ENCODE measurements at regions not wholly inside any gene's neighbourhood (a gene's known extent, or its start where the extent isn't known, plus 50 kb on each side); places are given as distances from the start of the nearest gene placed in this dataset.
A peak's percentile ranks its signal among the peaks of the same experiment; 100 is the strongest.
"Not testable (repeated sequence)": the region's sequence is repeated elsewhere in the genome, so short reads cannot be mapped to it uniquely, and the experiment has no call there.

DNA sequence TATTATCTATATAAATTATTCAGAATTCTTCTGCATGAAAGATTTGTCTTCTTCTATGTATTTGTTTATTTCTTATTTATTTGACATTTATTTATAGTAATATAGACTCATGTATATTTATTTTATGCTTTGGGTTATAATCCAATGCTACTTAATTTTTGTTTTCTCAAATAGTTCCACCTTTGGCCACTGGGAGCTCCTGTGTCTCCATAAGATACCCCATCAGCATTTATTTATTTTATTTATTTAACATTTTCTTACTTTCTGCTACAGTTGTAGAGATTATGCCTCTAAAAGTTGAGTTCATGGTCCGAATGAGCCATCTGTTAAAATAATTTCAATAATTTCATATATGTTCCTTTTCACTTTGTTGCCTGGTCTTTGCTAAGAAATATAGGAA, 289.4 kb downstream of the ADGRL2 start:
- no peak for DNase-seq (ENCODE audit: low read depth in 2 of 2)

DNA sequence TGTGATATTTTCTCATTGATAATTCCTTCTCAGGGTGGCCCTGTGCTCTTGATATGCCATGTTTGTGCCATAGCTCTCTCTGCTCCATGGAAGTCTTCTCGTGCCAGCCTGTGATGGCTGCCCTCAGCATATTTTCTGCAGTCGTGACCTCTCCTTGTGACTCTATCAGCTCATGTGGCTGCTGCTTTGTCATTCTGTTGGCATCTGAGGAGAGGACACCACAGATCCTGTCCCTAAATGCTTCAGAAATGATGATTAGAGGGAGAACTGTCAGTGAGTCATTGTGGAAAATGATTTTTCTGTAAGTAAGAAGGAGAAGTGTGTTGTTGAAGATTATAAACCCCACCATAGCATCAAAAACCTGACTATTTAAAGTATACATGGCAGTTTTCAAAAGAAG, 286.0 kb downstream of the ADGRL2 start:
- DNase-seq (ENCODE audit: low read depth in 2 of 2) = no peak

- no peak for DNase-seq (ENCODE audit: low read depth in 2 of 2)
These were observed 278.9 kb downstream of the ADGRL2 start for GRCh38 chr1:82079607-82080006.

- no peak for DNase-seq (ENCODE audit: low read depth in 2 of 2)
These were observed 272.9 kb downstream of the ADGRL2 start for GRCh38 chr1:82073659-82074058.

DNA sequence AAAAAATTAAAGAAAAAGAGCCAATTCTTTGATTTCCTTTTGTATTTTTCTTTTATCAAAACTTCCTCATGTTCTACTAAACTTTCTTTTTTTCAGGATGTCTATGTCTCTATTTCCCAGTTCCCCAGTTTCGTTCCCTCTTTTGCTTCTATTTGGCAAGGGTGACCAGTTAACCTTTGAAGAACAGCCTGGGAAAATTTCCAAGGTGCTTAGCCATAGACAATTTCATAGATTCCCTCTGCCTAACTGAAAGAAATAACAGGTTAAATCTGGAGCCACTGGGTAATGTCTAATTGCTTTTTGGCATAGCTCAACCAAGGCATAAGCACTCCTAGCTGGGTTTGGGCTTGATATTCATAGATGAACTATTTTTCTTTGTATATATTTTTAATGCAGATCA, 272.3 kb downstream of the ADGRL2 start:
- DNase-seq (ENCODE audit: low read depth in 2 of 2) = no peak

DNA sequence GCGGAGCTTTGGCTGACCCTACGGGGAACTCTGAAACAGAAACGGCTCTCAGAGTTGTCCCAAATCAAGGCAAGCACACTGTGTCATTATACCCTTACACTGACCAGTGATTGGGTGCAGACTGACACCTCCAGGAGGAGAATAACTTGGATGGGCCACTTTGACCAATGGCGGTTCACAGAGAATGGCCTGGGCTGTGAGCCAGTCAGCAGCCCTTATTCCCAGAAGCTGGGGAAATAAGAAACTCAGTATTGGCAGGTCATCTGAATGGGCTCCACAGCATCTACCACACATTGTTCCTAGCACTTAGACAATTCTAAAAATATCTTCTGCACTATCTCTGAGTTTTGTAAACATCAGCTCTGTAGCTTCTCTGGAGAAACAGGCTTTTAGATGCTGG, 265.2 kb downstream of the ADGRL2 start:
- DNase-seq (ENCODE audit: low read depth in 2 of 2) = no peak

- DNase-seq (ENCODE audit: low read depth in 2 of 2) = no peak
These were observed 264.0 kb downstream of the ADGRL2 start for GRCh38 chr1:82064691-82065090.

- DNase-seq (ENCODE audit: low read depth in 2 of 2) = no peak
These were observed 261.5 kb downstream of the ADGRL2 start for GRCh38 chr1:82062206-82062605.

DNA sequence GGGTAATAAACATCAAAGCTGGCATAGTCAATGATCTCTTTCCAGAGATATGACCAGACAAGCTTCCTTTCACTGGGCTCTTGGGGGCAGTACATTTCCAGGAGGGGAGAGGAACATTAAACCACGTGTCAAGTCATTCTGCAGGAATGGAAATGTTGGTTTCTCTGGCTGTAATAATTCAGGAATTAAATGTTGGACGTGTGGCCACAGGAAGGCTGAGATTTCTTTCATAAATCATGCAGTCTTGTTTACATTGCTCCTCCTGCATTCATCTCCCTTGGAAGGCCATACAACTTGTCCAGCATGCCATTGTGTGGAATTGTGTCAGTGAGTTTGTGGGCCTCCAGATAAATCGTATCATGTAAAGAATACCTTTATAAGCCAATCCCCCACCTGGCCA, 259.2 kb downstream of the ADGRL2 start:
- DNase-seq (ENCODE audit: low read depth in 2 of 2) = peak; percentile 15 to 19

- no peak for DNase-seq (ENCODE audit: low read depth in 2 of 2)
These were observed 256.3 kb downstream of the ADGRL2 start for GRCh38 chr1:82057011-82057410.

DNA sequence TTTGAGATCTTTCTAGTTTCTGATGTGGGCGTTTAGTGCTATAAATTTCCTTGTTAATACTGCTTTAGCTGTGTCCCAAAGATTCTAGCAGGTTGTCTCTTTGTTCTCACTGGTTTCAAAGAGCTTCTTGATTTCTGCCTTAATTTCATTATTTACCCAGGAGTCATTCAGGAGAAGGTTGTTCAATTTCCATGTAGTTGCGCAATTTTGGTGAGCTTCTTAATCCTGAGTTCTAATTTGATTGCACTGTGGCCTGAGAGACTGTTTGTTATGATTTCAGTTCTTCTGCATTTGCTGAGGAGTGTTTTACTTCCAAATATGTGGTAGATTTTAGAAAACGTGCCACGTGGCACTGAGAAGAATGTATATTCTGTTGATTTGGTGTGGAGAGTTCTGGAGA, 254.6 kb downstream of the ADGRL2 start:
- DNase-seq (ENCODE audit: low read depth in 2 of 2) = not testable (repeated sequence)

DNA sequence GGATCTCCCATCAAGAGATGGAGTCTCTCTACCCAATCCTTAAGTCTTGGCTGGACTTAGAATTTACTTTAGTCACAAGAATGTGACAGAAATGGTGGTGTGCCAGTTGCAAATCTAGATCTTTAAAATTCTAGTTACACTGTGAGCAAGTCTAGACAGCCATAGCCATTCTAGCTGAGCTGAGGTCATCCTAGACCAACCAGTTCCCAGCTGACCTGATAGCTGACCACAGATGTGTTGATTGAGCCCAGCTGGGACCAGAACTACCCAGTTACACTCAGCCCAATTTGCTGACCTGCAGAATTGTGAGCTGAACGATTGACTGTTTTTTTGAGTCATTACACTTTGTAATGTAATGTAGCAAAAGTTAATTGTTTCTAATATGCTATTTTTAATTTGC, 251.8 kb downstream of the ADGRL2 start:
- no peak for DNase-seq (ENCODE audit: low read depth in 2 of 2)

DNA sequence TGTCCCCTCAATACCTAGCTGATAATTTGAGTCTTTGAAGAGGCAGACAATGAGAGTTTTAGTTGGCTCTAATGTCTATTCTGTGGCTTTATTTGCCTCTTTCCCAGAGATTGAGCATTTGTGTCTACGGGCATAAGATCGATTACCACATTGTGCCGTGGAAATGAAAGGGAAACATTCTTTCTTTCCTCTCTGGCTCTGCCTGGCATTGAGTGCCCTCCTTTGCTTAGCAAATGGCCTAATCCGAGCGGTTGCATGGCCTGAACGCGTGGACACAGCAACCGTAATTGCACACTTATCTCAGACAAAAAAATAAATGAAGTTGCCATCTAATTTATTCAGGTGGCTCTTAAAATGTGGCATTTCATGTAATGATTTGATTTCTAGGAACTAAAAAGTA, 247.9 kb downstream of the ADGRL2 start:
- no peak for DNase-seq (ENCODE audit: low read depth in 2 of 2)

- DNase-seq (ENCODE audit: low read depth in 2 of 2) = no peak
These were observed 244.5 kb downstream of the ADGRL2 start for GRCh38 chr1:82045221-82045620.

DNA sequence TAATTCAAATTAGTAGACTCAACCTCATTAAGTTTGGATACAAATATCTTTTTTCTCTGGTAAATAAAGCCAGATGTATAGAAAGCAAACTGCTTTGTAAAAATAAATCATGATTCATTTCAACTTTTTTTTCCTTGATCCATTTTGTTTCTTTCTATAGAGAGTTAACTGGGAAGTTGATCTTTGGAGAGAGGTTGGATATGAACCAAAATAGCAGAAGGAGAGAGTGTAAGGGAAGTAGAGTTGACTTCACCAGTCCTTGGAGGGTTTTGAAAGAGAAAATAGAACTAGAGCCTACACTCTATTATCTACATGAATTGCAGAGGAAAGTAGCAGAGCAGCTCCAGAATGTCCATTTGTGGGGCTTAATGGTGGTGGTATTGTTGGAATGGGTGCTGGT, 243.8 kb downstream of the ADGRL2 start:
- no peak for DNase-seq (ENCODE audit: low read depth in 2 of 2)

DNA sequence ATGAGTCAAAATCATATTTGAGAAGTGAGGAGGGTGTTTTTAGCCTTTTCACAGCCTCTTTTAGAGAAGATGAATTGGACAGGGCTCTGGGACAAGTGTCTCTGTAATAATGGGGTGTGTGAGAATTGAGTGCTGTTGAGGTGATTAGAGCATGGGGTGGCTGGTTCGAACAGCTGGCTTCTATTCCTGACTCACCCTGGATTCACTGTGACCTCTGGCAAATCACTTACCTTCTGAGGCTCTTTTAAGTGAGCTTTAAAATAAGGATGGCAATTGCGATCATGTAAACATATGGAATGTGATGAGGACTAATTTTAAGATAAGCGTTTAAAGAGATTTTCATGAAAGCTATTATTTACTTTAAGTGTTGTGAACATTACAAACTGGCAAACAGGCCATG, 243.4 kb downstream of the ADGRL2 start:
- DNase-seq (ENCODE audit: low read depth in 2 of 2) = no peak

- no peak for DNase-seq (ENCODE audit: low read depth in 2 of 2)
These were observed 241.7 kb downstream of the ADGRL2 start for GRCh38 chr1:82042306-82043060.
